NCI-H1694 (cell line): ENCODE measurements at regions not wholly inside any gene's neighbourhood (a gene's known extent, or its start where the extent isn't known, plus 50 kb on each side); places are given as distances from the start of the nearest gene placed in this dataset.
"Not testable (repeated sequence)": the region's sequence is repeated elsewhere in the genome, so short reads cannot be mapped to it uniquely, and the experiment has no call there.

Source experiments
- DNase-seq: peaks from one replicate; lab custom pipeline; 2025; lab: John Stamatoyannopoulos, UW

GRCh38 chr5:13640270-13640669 is 304.2 kb downstream of the DNAH5 start:
- DNase-seq, result no peak

GRCh38 chr5:13632676-13633075 is 311.8 kb downstream of the DNAH5 start:
- no peak for DNase-seq

- no peak for DNase-seq
Observed at GRCh38 chr5:13629218-13629617, 315.3 kb downstream of the DNAH5 start.

GRCh38 chr5:13627673-13628454 is 316.6 kb downstream of the DNAH5 start:
- DNase-seq, result no peak

- DNase-seq, result no peak
Observed at GRCh38 chr5:13625616-13626198, 318.8 kb downstream of the DNAH5 start.

GRCh38 chr5:13624283-13625074 is 320.0 kb downstream of the DNAH5 start:
- no peak for DNase-seq

GRCh38 chr5:13613621-13614020 is 330.9 kb downstream of the DNAH5 start:
- no peak for DNase-seq

GRCh38 chr5:13611604-13612003 is 332.9 kb downstream of the DNAH5 start:
- DNase-seq, result no peak

- DNase-seq, result no peak
Observed at GRCh38 chr5:13609504-13609903, 335.0 kb downstream of the DNAH5 start.

- no peak for DNase-seq
Observed at GRCh38 chr5:13606051-13606450, 338.4 kb downstream of the DNAH5 start.

- no peak for DNase-seq
Observed at GRCh38 chr5:13601112-13601511, 343.4 kb downstream of the DNAH5 start.

- no peak for DNase-seq
Observed at GRCh38 chr5:13595978-13596377, 348.5 kb downstream of the DNAH5 start.

- no peak for DNase-seq
Observed at GRCh38 chr5:13591621-13592020, 352.9 kb downstream of the DNAH5 start.

- no peak for DNase-seq
Observed at GRCh38 chr5:13585324-13585723, 359.2 kb downstream of the DNAH5 start.

GRCh38 chr5:13581914-13582313 is 362.6 kb downstream of the DNAH5 start:
- DNase-seq, result no peak

- no peak for DNase-seq
Observed at GRCh38 chr5:13581132-13581531, 363.4 kb downstream of the DNAH5 start.

GRCh38 chr5:13580058-13580457 is 364.4 kb downstream of the DNAH5 start:
- DNase-seq, result no peak

GRCh38 chr5:13579091-13579490 is 365.4 kb downstream of the DNAH5 start:
- not testable (repeated sequence) for DNase-seq

GRCh38 chr5:13578311-13579039 is 366.0 kb downstream of the DNAH5 start:
- not testable (repeated sequence) for DNase-seq

- no peak for DNase-seq
Observed at GRCh38 chr5:13574574-13574973, 369.9 kb downstream of the DNAH5 start.

GRCh38 chr5:13572163-13572562 is 372.3 kb downstream of the DNAH5 start:
- DNase-seq, result no peak

- DNase-seq, result no peak
Observed at GRCh38 chr5:13569090-13569715, 375.3 kb downstream of the DNAH5 start.
